ENCODE measurements at regions not wholly inside any gene's neighbourhood (a gene's known extent, or its start where the extent isn't known, plus 50 kb on each side); places are given as distances from the start of the nearest gene placed in this dataset.

DNA sequence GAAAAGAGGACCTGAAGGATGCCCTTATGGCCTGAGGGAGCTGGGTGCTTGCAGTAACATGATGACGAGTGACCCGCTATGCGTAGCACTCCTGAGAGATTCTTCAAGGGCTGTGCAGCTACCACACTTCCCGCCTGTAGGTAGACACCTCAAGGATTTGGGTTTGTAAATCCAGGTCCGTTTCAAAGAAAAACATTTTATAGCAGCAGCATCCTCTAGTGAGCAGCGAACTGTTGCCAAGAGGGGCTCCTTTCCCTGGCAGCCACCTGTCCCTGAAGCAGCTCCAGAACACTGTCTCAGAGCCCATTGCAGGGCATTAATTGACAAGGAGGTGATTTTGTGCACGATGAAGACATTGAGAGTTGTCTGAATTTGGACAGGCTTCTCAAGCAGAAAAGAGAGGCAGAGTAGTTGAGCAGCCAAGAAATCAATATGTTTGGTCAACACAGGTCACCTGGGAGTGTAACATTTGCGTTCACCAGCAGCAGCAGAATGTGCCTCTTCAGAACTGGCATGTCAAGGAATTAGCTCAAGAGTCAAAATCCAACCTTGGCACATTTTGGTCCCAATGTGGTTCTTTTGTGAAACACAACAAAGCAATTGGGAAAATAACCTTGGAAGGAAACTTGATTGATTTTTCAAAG, 209.8 kb upstream of the MTNR1B start:
- ChIA-PET CTCF (ENCODE audit: low intra/inter-chr PET ratio) (no interaction called here), POLR2A (no interaction called here)
- in situ Hi-C loops (cut with MboI) (no loop called here), intact Hi-C loops (cut with micrococcal nuclease) (no loop called here)
- Histone ChIP-seq H3K9me3 (replicated peaks; ENCODE audit: control insufficient read depth, insufficient read depth, low read depth, low read length) (no peaks in the 10 kb centered on the region), H3K9me1 (ENCODE audit: control insufficient read depth, insufficient read depth, low read length) (no peaks in the 10 kb centered on the region), H3K4me1 (replicated peaks in 1 of 2; ENCODE audit: control insufficient read depth in 2 of 2, insufficient read depth in 2 of 2, low read length in 2 of 2) (no peaks in the 10 kb centered on the region), H3K4me2 (ENCODE audit: insufficient read depth, low read length) (no peak overlapping the region), H3K79me2 (ENCODE audit: control insufficient read depth, insufficient read depth, low read length) (no peaks in the 10 kb centered on the region), H3K27ac (ENCODE audit: extremely low read depth, low read depth, low read length) (no peak overlapping the region), H3K36me3 (ENCODE audit: control insufficient read depth, insufficient read depth, low read length) (no peaks in the 10 kb centered on the region), H3K4me3 (no peak overlapping the region), H2AFZ (ENCODE audit: low read depth, low read length) (no peak overlapping the region), H4K20me1 (replicated peaks; ENCODE audit: control insufficient read depth, insufficient read depth, low read length) (no peaks in the 10 kb centered on the region), H3K27me3 (ENCODE audit: control insufficient read depth in 2 of 2, insufficient read depth in 2 of 2, low read length in 2 of 2) (no peaks in the 10 kb centered on the region), H3K9ac (ENCODE audit: insufficient read depth in 1 of 2, low read depth in 2 of 2, low read length in 2 of 2) (no peak overlapping the region)
- BruUV-seq (replicated peaks): no TSS peak
- FAIRE-seq (no peak), DNase-seq (ENCODE audit: extremely low read depth in 1 of 4, low spot score in 3 of 4) (no peak), ATAC-seq (no peak)
- 2% methylated on average over 8 of the region's 8 CpGs for WGBS (ENCODE audit: insufficient coverage, low coverage, missing lambda C conversion rate)
- no peak for TF ChIP-seq ZNF384 (IDR thresholded peaks at IDR 0.05; ENCODE audit: low read depth, low read length)
- no peak for TF ChIP-seq TEAD4 (IDR thresholded peaks at IDR 0.05; ENCODE audit: low read length)
- TF ChIP-seq TEAD4 (CRISPR knock-in tag; IDR thresholded peaks at IDR 0.05; ENCODE audit: borderline replicate concordance): no peak
- no peak for TF ChIP-seq TRIM28 (IDR thresholded peaks at IDR 0.05)
- no peak for TF ChIP-seq TFAP4 (CRISPR knock-in tag; IDR thresholded peaks at IDR 0.05; ENCODE audit: borderline replicate concordance)
- TF ChIP-seq FUS (optimal IDR thresholded peaks at IDR 0.05; ENCODE audit: low read depth, low read length): no peak
- TF ChIP-seq DLX4 (CRISPR knock-in tag; IDR thresholded peaks at IDR 0.05): no peak
- no peak for TF ChIP-seq PYGO2 (tag; IDR thresholded peaks at IDR 0.05)
- TF ChIP-seq REST (IDR thresholded peaks at IDR 0.05; ENCODE audit: borderline replicate concordance): no peak
- no peak for TF ChIP-seq REST (CRISPR knock-in tag; IDR thresholded peaks at IDR 0.05; ENCODE audit: low read depth)
- TF ChIP-seq, protein P1, sequence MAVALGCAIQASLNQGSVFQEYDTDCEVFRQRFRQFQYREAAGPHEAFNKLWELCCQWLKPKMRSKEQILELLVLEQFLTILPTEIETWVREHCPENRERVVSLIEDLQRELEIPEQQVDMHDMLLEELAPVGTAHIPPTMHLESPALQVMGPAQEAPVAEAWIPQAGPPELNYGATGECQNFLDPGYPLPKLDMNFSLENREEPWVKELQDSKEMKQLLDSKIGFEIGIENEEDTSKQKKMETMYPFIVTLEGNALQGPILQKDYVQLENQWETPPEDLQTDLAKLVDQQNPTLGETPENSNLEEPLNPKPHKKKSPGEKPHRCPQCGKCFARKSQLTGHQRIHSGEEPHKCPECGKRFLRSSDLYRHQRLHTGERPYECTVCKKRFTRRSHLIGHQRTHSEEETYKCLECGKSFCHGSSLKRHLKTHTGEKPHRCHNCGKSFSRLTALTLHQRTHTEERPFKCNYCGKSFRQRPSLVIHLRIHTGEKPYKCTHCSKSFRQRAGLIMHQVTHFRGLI (CRISPR knock-in tag; IDR thresholded peaks at IDR 0.05): no peak
- TF ChIP-seq CBX8 (IDR thresholded peaks at IDR 0.05; ENCODE audit: borderline replicate concordance, extremely low read depth, low read depth, low read length, poor library complexity, severe bottlenecking): no peak

Data from K562 (cell line).